GM12878 (cell line): ENCODE measurements at regions not wholly inside any gene's neighbourhood (a gene's known extent, or its start where the extent isn't known, plus 50 kb on each side); places are given as distances from the start of the nearest gene placed in this dataset.

Source experiments
- EP300 ChIP-seq, 2 experiments: fragments of 150-350 bp in 1 of 2; IDR thresholded peaks; 2 replicates each; pipeline ENCODE4 v1.6.1; 2011 to 2012; ENCODE audit warnings: low read depth in 2 of 2, low read length in 2 of 2, borderline replicate concordance in 1 of 2, improper control_type of control experiment in 1 of 2, inconsistent platforms in 1 of 2; ENCODE audit not compliant: control insufficient read depth in 1 of 2
- NFXL1 ChIP-seq: fragments of 450-650 bp; IDR thresholded peaks from 2 replicates; pipeline ENCODE4 v1.6.1; 2017; ENCODE audit warnings: antibody characterized with exemption, mild to moderate bottlenecking, borderline replicate concordance
- RCOR1 ChIP-seq: conservative IDR thresholded peaks from 2 replicates; pipeline ENCODE4 v1.6.1; 2012; ENCODE audit warnings: low read depth, low read length, improper control_type of control experiment
- SIN3A ChIP-seq: IDR thresholded peaks from 2 replicates; pipeline ENCODE4 v1.6.1; 2012; ENCODE audit warnings: low read depth, low read length, improper control_type of control experiment
- YY1 ChIP-seq: IDR thresholded peaks from 2 replicates; pipeline ENCODE4 v1.6.1; 2011; ENCODE audit warnings: low read depth, mild to moderate bottlenecking, low read length
- ZNF207 ChIP-seq: fragments of 450-650 bp; IDR thresholded peaks from 2 replicates; pipeline ENCODE4 v1.6.1; 2014; ENCODE audit warnings: antibody characterized with exemption, mild to moderate bottlenecking, borderline replicate concordance
- TF ChIP-seq, protein P1 (sequence below), 3 experiments: IDR thresholded peaks in 2 of 3; conservative IDR thresholded peaks in 1 of 3; 2 replicates each; pipeline ENCODE4 v1.5.1; 2011; ENCODE audit warnings: low read depth in 3 of 3, low read length in 3 of 3, mild to moderate bottlenecking in 3 of 3, control low read depth in 2 of 3, moderate library complexity in 2 of 3, inconsistent platforms in 1 of 3, mixed read lengths in 1 of 3; ENCODE audit not compliant: control insufficient read depth in 2 of 3, insufficient read depth in 1 of 3; ENCODE audit errors: extremely low read depth in 1 of 3
- TF ChIP-seq, protein P2 (sequence below): fragments of 450-650 bp; IDR thresholded peaks from 2 replicates; pipeline ENCODE4 v1.6.1; 2017; ENCODE audit warnings: antibody characterized with exemption, mild to moderate bottlenecking, moderate library complexity
- TF ChIP-seq, protein P3 (sequence below): fragments of 450-650 bp; IDR thresholded peaks from 2 replicates; pipeline ENCODE4 v1.6.1; 2017; ENCODE audit warnings: low read depth, mild to moderate bottlenecking, moderate library complexity

DNA sequence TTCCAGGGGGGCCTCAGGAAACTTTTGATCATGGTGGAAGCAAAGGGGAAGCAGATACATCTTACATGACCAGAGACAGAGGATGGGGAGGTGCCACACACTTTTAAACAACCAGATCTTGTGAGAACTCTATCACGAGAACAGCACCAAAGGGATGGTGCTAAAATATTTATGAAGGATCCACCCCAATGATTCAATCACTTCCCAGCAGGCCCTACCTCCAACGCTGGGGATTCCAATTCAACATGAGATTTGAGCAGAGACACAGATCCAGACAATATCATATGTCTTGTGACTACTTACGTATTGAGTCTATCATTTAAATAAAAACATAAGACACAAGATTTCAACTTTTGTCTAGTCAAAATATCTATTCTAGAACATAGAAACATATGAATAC, 351.9 kb downstream of the EPM2A start:
- TF ChIP-seq, protein P1, sequence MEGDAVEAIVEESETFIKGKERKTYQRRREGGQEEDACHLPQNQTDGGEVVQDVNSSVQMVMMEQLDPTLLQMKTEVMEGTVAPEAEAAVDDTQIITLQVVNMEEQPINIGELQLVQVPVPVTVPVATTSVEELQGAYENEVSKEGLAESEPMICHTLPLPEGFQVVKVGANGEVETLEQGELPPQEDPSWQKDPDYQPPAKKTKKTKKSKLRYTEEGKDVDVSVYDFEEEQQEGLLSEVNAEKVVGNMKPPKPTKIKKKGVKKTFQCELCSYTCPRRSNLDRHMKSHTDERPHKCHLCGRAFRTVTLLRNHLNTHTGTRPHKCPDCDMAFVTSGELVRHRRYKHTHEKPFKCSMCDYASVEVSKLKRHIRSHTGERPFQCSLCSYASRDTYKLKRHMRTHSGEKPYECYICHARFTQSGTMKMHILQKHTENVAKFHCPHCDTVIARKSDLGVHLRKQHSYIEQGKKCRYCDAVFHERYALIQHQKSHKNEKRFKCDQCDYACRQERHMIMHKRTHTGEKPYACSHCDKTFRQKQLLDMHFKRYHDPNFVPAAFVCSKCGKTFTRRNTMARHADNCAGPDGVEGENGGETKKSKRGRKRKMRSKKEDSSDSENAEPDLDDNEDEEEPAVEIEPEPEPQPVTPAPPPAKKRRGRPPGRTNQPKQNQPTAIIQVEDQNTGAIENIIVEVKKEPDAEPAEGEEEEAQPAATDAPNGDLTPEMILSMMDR (IDR thresholded peaks at IDR 0.05 in 2 of 3, conservative IDR thresholded peaks at IDR 0.05 in 1 of 3; ENCODE audit: control insufficient read depth in 2 of 3, extremely low read depth in 1 of 3, insufficient read depth in 1 of 3, low read depth in 3 of 3, low read length in 3 of 3): no peak
- TF ChIP-seq, protein P2, sequence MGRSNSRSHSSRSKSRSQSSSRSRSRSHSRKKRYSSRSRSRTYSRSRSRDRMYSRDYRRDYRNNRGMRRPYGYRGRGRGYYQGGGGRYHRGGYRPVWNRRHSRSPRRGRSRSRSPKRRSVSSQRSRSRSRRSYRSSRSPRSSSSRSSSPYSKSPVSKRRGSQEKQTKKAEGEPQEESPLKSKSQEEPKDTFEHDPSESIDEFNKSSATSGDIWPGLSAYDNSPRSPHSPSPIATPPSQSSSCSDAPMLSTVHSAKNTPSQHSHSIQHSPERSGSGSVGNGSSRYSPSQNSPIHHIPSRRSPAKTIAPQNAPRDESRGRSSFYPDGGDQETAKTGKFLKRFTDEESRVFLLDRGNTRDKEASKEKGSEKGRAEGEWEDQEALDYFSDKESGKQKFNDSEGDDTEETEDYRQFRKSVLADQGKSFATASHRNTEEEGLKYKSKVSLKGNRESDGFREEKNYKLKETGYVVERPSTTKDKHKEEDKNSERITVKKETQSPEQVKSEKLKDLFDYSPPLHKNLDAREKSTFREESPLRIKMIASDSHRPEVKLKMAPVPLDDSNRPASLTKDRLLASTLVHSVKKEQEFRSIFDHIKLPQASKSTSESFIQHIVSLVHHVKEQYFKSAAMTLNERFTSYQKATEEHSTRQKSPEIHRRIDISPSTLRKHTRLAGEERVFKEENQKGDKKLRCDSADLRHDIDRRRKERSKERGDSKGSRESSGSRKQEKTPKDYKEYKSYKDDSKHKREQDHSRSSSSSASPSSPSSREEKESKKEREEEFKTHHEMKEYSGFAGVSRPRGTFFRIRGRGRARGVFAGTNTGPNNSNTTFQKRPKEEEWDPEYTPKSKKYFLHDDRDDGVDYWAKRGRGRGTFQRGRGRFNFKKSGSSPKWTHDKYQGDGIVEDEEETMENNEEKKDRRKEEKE: no peak
- TF ChIP-seq, protein P3, sequence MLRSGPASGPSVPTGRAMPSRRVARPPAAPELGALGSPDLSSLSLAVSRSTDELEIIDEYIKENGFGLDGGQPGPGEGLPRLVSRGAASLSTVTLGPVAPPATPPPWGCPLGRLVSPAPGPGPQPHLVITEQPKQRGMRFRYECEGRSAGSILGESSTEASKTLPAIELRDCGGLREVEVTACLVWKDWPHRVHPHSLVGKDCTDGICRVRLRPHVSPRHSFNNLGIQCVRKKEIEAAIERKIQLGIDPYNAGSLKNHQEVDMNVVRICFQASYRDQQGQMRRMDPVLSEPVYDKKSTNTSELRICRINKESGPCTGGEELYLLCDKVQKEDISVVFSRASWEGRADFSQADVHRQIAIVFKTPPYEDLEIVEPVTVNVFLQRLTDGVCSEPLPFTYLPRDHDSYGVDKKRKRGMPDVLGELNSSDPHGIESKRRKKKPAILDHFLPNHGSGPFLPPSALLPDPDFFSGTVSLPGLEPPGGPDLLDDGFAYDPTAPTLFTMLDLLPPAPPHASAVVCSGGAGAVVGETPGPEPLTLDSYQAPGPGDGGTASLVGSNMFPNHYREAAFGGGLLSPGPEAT: no peak
- no peak for TF ChIP-seq NFXL1
- no peak for TF ChIP-seq SIN3A
- no peak for TF ChIP-seq YY1
- TF ChIP-seq ZNF207: no peak
- no peak for TF ChIP-seq EP300 (IDR thresholded peaks at IDR 0.05; ENCODE audit: borderline replicate concordance in 1 of 2, control insufficient read depth in 1 of 2, low read depth in 2 of 2, low read length in 2 of 2)
- TF ChIP-seq RCOR1: no peak
